ENCODE measurements at regions not wholly inside any gene's neighbourhood (a gene's known extent, or its start where the extent isn't known, plus 50 kb on each side); places are given as distances from the start of the nearest gene placed in this dataset.

- Histone ChIP-seq H3K4me3 (ENCODE audit: low read depth, low read length) (no peak overlapping the region), H3K9me3 (peaks cover 4% of the 10 kb centered on the region; the same call in 1 of the 2 replicates), H3K4me1 (no peaks in the 10 kb centered on the region), H3K27me3 (no peaks in the 10 kb centered on the region), H3K36me3 (no peaks in the 10 kb centered on the region)
- no peak for DNase-seq
- TF ChIP-seq CTCF (IDR thresholded peaks at IDR 0.05; ENCODE audit: low read depth, low read length) = no peak
Measured at GRCh38 chr16:22614271-22614947, 103.7 kb downstream of the NPIPB5 start.

- no peaks in the 10 kb centered on the region for H3K36me3 ChIP-seq
- H3K4me3 ChIP-seq (ENCODE audit: low read depth, low read length) = no peak overlapping the region
- peaks cover 2% of the 10 kb centered on the region; the same call in 1 of the 2 replicates for H3K9me3 ChIP-seq
- no peaks in the 10 kb centered on the region for H3K4me1 ChIP-seq
- no peak for TF ChIP-seq CTCF (IDR thresholded peaks at IDR 0.05; ENCODE audit: low read depth, low read length)
- H3K27me3 ChIP-seq = no peaks in the 10 kb centered on the region; the same call in 1 of the 2 replicates
- no peak for DNase-seq
Measured at GRCh38 chr16:22618842-22619241, 108.2 kb downstream of the NPIPB5 start.

GRCh38 chr16:22621586-22622155 is 111.0 kb downstream of the NPIPB5 start:
- no peak for DNase-seq

GRCh38 chr16:22622703-22623102 is 112.0 kb downstream of the NPIPB5 start:
- Histone ChIP-seq H3K4me3 (ENCODE audit: low read depth, low read length) (no peak overlapping the region), H3K9me3 (no peaks in the 10 kb centered on the region), H3K27me3 (peaks cover 12% of the 10 kb centered on the region), H3K36me3 (no peaks in the 10 kb centered on the region), H3K4me1 (peaks cover 2% of the 10 kb centered on the region; the same call in 1 of the 2 replicates)
- DNase-seq = no peak
- no peak for TF ChIP-seq CTCF (IDR thresholded peaks at IDR 0.05; ENCODE audit: low read depth, low read length)

More at GRCh38 chr16:22621586-22622155, 111.0 kb downstream of the NPIPB5 start:
- Histone ChIP-seq H3K36me3 (no peaks in the 10 kb centered on the region), H3K9me3 (no peaks in the 10 kb centered on the region), H3K27me3 (peaks cover 12% of the 10 kb centered on the region), H3K4me1 (peaks cover 2% of the 10 kb centered on the region; the same call in 1 of the 2 replicates), H3K4me3 (ENCODE audit: low read depth, low read length) (no peak overlapping the region)
- TF ChIP-seq CTCF (IDR thresholded peaks at IDR 0.05; ENCODE audit: low read depth, low read length) = no peak

- no peak for DNase-seq
- TF ChIP-seq CTCF (IDR thresholded peaks at IDR 0.05; ENCODE audit: low read depth, low read length) = no peak
- no peaks in the 10 kb centered on the region for H3K36me3 ChIP-seq
- H3K4me1 ChIP-seq = peaks cover 2% of the 10 kb centered on the region; the same call in 1 of the 2 replicates
- peaks cover 12% of the 10 kb centered on the region for H3K27me3 ChIP-seq
- H3K9me3 ChIP-seq = no peaks in the 10 kb centered on the region
- no peak overlapping the region for H3K4me3 ChIP-seq (ENCODE audit: low read depth, low read length)
Measured at GRCh38 chr16:22623351-22623781, 112.7 kb downstream of the NPIPB5 start.

Data from BE2C (cell line).